ENCODE measurements at regions not wholly inside any gene's neighbourhood (a gene's known extent, or its start where the extent isn't known, plus 50 kb on each side); places are given as distances from the start of the nearest gene placed in this dataset.

GRCh38 chr12:92546259-92546634, 156.5 kb upstream of the PLEKHG7 start:
- DNase-seq (no peak), ATAC-seq (no peak)
- WGBS, 4 donors, result 87 to 93% (median 92%) methylated on average over 3 of the region's 3 CpGs
- intact Hi-C loops (cut with DNase I), result no loop called here
- Histone ChIP-seq H3K36me3 (no peaks in the 10 kb centered on the region), H3K4me3 (no peak overlapping the region), H3K27ac (no peak overlapping the region), H3K27me3 (no peaks in the 10 kb centered on the region), H3K9me3 (no peaks in the 10 kb centered on the region), H3K4me1 (peaks cover 0 to 22% (median 12%) of the 10 kb centered on the region in 12 donors)
- TF ChIP-seq POLR2A (IDR thresholded peaks at IDR 0.05), result no peak
- TF ChIP-seq CTCF (IDR thresholded peaks at IDR 0.05), result no peak

- TF ChIP-seq POLR2A (IDR thresholded peaks at IDR 0.05) (no peak), CTCF (IDR thresholded peaks at IDR 0.05) (no peak)
- H3K27me3 ChIP-seq, result no peaks in the 10 kb centered on the region
- DNase-seq, result no peak
- WGBS, 4 donors, result 85 to 96% (median 88%) methylated on average over 6 of the region's 6 CpGs
- H3K9me3 ChIP-seq, result no peaks in the 10 kb centered on the region
- ATAC-seq, result no peak
- peak overlapping the region in 1 of 12 donors; percentile 53 for H3K27ac ChIP-seq
- H3K4me3 ChIP-seq, result no peak overlapping the region
- intact Hi-C loops (cut with DNase I), result no loop called here
- peaks cover 0 to 41% (median 24%) of the 10 kb centered on the region in 12 donors for H3K4me1 ChIP-seq
- H3K36me3 ChIP-seq, result no peaks in the 10 kb centered on the region
These were observed 158.5 kb upstream of the PLEKHG7 start for GRCh38 chr12:92544322-92544721.

- DNase-seq (no peak), ATAC-seq (no peak)
- no peak for TF ChIP-seq CTCF (IDR thresholded peaks at IDR 0.05)
- TF ChIP-seq POLR2A (IDR thresholded peaks at IDR 0.05), result no peak
- Histone ChIP-seq H3K36me3 (no peaks in the 10 kb centered on the region), H3K27me3 (no peaks in the 10 kb centered on the region), H3K27ac (peak overlapping the region in 3 of 12 donors; percentile 0 to 53 (median 33)), H3K4me3 (no peak overlapping the region), H3K4me1 (peaks cover under 1 to 46% (median 27%) of the 10 kb centered on the region in 12 donors), H3K9me3 (no peaks in the 10 kb centered on the region)
- 48 to 59% (median 53%) methylated on average over 4 of the region's 4 CpGs for WGBS, 4 donors
- intact Hi-C loops (cut with DNase I), result no loop called here
These were observed 158.9 kb upstream of the PLEKHG7 start for GRCh38 chr12:92543840-92544239.

DNA sequence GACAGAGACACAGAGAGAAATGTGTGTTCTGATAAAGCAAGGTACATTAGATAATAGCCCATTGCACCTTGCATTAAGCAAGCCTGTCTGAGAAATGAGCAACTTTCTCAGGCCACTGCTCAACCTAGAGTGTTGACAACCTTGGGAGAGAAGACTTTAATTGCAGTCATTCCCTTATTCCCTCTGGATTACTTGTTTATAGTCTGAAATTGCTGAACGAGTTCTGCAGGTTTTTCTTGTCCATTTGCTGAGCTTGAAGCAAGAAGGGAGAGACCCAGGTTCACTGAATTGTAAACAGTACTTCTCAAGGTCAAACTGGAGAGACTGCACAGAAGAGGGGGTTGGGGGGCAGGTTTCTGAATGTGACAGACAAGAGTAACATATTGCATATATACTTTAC, 159.4 kb upstream of the PLEKHG7 start:
- Histone ChIP-seq H3K27ac (peak overlapping the region in 2 of 12 donors; percentile 0 to 53), H3K36me3 (no peaks in the 10 kb centered on the region), H3K4me3 (no peak overlapping the region), H3K27me3 (no peaks in the 10 kb centered on the region), H3K9me3 (no peaks in the 10 kb centered on the region), H3K4me1 (peaks cover 3 to 51% (median 29%) of the 10 kb centered on the region in 12 donors)
- 12 to 21% (median 17%) methylated on average over 1 of the region's 1 CpG for WGBS, 4 donors
- DNase-seq (no peak), ATAC-seq (no peak)
- intact Hi-C loops (cut with DNase I), result no loop called here
- TF ChIP-seq POLR2A (IDR thresholded peaks at IDR 0.05) (no peak), CTCF (IDR thresholded peaks at IDR 0.05) (no peak)

Measured in heart left ventricle (tissue), 16 donors.